ENCODE measurements at regions not wholly inside any gene's neighbourhood (a gene's known extent, or its start where the extent isn't known, plus 50 kb on each side); places are given as distances from the start of the nearest gene placed in this dataset.

DNA sequence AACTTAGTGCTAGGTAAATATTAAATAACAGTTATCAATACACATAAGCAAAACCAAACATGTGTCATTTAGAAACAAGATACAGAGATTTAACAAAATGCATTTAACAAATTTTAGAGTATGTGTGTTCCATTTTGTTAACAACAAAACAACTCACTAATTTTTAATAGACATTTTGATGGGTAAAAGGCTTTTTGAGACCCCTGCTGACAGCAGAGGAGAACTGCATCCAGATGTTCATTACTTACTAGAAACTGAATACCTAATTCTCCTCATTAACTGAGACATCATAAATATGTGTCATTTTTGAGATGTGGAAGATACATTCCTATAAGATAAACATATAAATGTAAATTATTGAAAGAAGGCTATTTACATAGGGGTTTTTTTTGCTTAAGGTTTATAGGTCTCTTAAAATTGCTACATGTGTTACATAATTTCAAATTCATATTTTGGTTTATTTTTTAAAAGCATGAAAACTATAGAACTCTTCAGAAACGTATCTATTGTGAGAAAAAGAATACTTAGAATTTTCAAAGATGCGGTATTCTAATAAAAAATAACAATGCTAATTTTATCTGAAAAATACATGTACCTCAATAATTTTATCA lies 1009.8 kb downstream of the TUSC7 start:
- TF ChIP-seq CTCF (IDR thresholded peaks at IDR 0.05; ENCODE audit: low read length) (peak; percentile 83), EZH2phosphoT487 (IDR thresholded peaks at IDR 0.05; ENCODE audit: low read length) (no peak), EZH2 (optimal IDR thresholded peaks at IDR 0.05; ENCODE audit: low read depth, low read length) (no peak)

Data from MM.1S (cell line).